ENCODE measurements at regions not wholly inside any gene's neighbourhood (a gene's known extent, or its start where the extent isn't known, plus 50 kb on each side); places are given as distances from the start of the nearest gene placed in this dataset.

DNA sequence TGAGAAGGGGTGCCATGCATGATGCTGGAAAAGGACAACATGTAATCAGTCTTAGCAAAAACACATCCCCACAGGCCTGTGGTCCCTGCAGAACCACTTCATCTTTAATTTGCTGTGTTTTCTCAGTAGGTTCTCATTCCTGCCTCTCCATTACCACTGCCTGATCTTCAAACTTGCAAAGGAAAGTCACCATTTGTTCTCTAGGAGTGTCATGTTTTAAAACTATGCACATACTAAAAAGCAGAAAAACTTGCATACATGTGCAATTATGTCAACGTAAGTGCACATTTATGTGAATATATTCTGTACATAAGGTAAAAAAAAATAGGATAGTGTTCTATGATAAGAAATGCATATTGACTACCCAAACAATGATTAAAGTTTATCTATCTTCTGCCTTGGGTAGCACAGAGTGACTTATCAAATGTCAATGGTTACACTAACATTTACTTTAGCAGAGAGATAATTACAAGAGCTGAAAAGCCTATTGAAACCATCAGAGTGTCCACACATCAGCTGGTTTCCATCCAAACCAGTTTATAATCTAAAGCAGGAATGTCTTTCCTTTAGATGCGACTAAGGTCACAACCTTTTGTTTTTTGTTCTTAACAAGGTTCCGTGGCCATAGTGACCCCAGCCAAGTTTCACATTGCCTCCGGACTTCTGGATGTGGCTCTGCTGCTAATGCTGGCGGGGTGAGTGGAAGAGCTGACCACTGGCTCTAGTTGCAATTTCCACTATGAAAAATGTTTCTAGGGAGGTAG, 58.7 kb upstream of the RMDN2 start:
- Mint-ChIP-seq H3K27ac (ENCODE audit: unreplicated experiment) (no peak overlapping the region), H3K4me3 (ENCODE audit: unreplicated experiment) (no peak overlapping the region), H3K36me3 (ENCODE audit: unreplicated experiment) (no peaks in the 10 kb centered on the region), H3K4me1 (ENCODE audit: unreplicated experiment) (peaks cover under 1% of the 10 kb centered on the region), H3K9me3 (ENCODE audit: unreplicated experiment) (no peaks in the 10 kb centered on the region), H3K27me3 (ENCODE audit: unreplicated experiment) (peaks cover 13% of the 10 kb centered on the region)
- TF ChIP-seq, protein P1, sequence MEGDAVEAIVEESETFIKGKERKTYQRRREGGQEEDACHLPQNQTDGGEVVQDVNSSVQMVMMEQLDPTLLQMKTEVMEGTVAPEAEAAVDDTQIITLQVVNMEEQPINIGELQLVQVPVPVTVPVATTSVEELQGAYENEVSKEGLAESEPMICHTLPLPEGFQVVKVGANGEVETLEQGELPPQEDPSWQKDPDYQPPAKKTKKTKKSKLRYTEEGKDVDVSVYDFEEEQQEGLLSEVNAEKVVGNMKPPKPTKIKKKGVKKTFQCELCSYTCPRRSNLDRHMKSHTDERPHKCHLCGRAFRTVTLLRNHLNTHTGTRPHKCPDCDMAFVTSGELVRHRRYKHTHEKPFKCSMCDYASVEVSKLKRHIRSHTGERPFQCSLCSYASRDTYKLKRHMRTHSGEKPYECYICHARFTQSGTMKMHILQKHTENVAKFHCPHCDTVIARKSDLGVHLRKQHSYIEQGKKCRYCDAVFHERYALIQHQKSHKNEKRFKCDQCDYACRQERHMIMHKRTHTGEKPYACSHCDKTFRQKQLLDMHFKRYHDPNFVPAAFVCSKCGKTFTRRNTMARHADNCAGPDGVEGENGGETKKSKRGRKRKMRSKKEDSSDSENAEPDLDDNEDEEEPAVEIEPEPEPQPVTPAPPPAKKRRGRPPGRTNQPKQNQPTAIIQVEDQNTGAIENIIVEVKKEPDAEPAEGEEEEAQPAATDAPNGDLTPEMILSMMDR (IDR thresholded peaks at IDR 0.05): no peak
- peak; percentile 8 for DNase-seq (ENCODE audit: extremely low spot score, unreplicated experiment)

DNA sequence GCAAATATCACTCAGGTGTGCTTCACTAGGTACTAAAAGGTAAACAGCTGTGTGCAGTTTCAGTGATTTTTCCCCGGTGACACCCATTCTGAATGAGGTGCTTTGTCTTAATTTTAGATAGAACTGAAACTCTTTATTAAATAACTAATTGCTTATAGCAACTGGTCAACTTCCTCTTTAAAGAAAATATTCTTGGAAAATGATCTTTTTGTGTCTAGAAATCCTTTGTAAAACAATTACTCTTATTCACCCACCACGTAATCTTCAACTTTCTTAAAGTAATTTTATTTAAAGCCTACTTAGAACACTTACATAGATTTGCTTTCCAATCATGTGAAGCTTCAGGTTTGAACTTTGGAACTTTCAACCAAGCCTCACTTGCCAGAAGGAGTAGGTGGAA, 57.9 kb upstream of the RMDN2 start:
- H3K4me3 Mint-ChIP-seq (ENCODE audit: unreplicated experiment): no peak overlapping the region
- H3K36me3 Mint-ChIP-seq (ENCODE audit: unreplicated experiment): no peaks in the 10 kb centered on the region
- no peak overlapping the region for H3K27ac Mint-ChIP-seq (ENCODE audit: unreplicated experiment)
- DNase-seq (ENCODE audit: extremely low spot score, unreplicated experiment): peak; percentile 2
- no peaks in the 10 kb centered on the region for H3K9me3 Mint-ChIP-seq (ENCODE audit: unreplicated experiment)
- TF ChIP-seq, protein P1 (IDR thresholded peaks at IDR 0.05): no peak
- peaks cover 13% of the 10 kb centered on the region for H3K27me3 Mint-ChIP-seq (ENCODE audit: unreplicated experiment)
- peaks cover 8% of the 10 kb centered on the region for H3K4me1 Mint-ChIP-seq (ENCODE audit: unreplicated experiment)

DNA sequence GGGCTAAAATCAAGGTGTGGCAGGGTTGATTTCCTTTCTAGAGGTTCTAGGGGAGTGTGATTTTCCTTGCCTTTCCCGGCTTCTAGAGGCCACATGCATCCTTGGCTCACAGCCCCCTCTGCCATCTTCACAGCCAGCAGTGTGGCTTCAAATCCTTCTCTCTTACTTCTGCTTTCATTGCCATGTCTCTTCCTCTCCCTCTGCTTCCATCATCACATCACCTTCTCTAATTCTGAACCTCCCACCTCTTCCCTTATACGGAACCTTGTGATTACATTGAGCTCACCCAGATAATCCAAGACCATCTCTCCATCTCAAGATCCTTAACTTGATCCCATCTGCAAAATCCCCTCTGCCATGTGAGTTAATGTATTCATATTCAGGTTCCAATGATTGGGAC, 56.2 kb upstream of the RMDN2 start:
- Mint-ChIP-seq H3K9me3 (ENCODE audit: unreplicated experiment) (no peaks in the 10 kb centered on the region), H3K27ac (ENCODE audit: unreplicated experiment) (no peak overlapping the region), H3K36me3 (ENCODE audit: unreplicated experiment) (no peaks in the 10 kb centered on the region), H3K4me1 (ENCODE audit: unreplicated experiment) (peaks cover 9% of the 10 kb centered on the region), H3K4me3 (ENCODE audit: unreplicated experiment) (no peak overlapping the region), H3K27me3 (ENCODE audit: unreplicated experiment) (peaks cover 5% of the 10 kb centered on the region)
- TF ChIP-seq, protein P1 (IDR thresholded peaks at IDR 0.05): no peak
- no peak for DNase-seq (ENCODE audit: extremely low spot score, unreplicated experiment)

DNA sequence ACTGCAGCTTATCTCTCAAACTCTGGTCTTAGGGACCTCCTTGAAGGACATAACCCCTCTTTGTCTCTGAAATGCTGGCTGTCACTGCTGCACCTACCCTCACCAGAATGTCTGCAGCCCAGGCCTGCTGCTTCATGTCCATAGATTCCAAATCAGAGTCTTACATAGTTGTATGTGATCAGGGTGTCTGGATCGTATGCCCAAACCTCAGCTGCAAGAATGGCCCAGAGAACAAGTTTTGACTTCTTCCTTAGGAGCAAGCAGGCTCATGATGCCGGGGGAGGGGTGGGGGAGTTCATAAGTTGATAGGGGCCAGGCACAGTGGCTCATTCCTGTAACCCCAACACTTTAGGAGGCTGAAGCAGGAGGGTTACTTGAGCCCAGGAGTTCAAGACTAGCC, 55.8 kb upstream of the RMDN2 start:
- Mint-ChIP-seq H3K36me3 (ENCODE audit: unreplicated experiment) (no peaks in the 10 kb centered on the region), H3K27me3 (ENCODE audit: unreplicated experiment) (peaks cover 5% of the 10 kb centered on the region), H3K4me1 (ENCODE audit: unreplicated experiment) (peaks cover 9% of the 10 kb centered on the region), H3K4me3 (ENCODE audit: unreplicated experiment) (no peak overlapping the region), H3K9me3 (ENCODE audit: unreplicated experiment) (no peaks in the 10 kb centered on the region), H3K27ac (ENCODE audit: unreplicated experiment) (no peak overlapping the region)
- DNase-seq (ENCODE audit: extremely low spot score, unreplicated experiment): no peak
- TF ChIP-seq, protein P1 (IDR thresholded peaks at IDR 0.05): no peak

DNA sequence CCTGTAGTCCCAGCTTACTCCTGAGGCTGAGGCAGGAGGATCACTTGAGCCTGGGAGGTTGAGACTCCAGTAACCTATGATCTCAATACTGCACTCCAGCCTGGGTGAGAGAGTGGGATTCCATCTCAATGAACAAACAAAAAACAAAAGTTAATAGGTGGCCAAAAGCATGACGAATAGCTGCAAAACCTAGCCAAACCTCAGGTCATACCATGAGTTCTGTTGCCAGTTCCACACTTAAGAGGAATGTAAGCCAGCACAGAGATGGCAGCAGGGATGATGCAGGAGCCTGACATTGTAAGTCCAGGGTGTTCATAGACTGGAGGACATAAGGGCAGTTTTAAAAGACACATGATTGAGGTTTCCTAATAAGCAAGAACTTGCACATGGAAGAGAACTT, 55.3 kb upstream of the RMDN2 start:
- Mint-ChIP-seq H3K9me3 (ENCODE audit: unreplicated experiment) (no peaks in the 10 kb centered on the region), H3K4me3 (ENCODE audit: unreplicated experiment) (no peak overlapping the region), H3K4me1 (ENCODE audit: unreplicated experiment) (peaks cover 9% of the 10 kb centered on the region), H3K27ac (ENCODE audit: unreplicated experiment) (no peak overlapping the region), H3K36me3 (ENCODE audit: unreplicated experiment) (no peaks in the 10 kb centered on the region), H3K27me3 (ENCODE audit: unreplicated experiment) (peaks cover 5% of the 10 kb centered on the region)
- TF ChIP-seq, protein P1 (IDR thresholded peaks at IDR 0.05): no peak
- no peak for DNase-seq (ENCODE audit: extremely low spot score, unreplicated experiment)
